HUES64 (cell line): ENCODE measurements at regions not wholly inside any gene's neighbourhood (a gene's known extent, or its start where the extent isn't known, plus 50 kb on each side); places are given as distances from the start of the nearest gene placed in this dataset.

Experiments used
- H3K27ac ChIP-seq: 2 replicates; pipeline ENCODE4 v1.7.0; 2013; ENCODE audit warnings: low read depth, low read length, inconsistent platforms
- H3K27me3 ChIP-seq: 2 replicates; pipeline ENCODE4 v1.6.1; 2013; ENCODE audit warnings: mild to moderate bottlenecking, low read length; ENCODE audit not compliant: insufficient read depth
- H3K36me3 ChIP-seq: 2 replicates; pipeline ENCODE4 v1.6.1; 2013; ENCODE audit warnings: mild to moderate bottlenecking, low read length; ENCODE audit not compliant: insufficient read depth
- H3K4me1 ChIP-seq: 2 replicates; pipeline ENCODE4 v1.6.1; 2013; ENCODE audit warnings: mild to moderate bottlenecking, low read length, moderate library complexity; ENCODE audit not compliant: insufficient read depth
- H3K4me3 ChIP-seq: 2 replicates; pipeline ENCODE4 v1.5.1; 2013; ENCODE audit warnings: mild to moderate bottlenecking, low read length, moderate library complexity
- H3K9ac ChIP-seq: 2 replicates; pipeline ENCODE4 v1.6.1; 2013; ENCODE audit warnings: mild to moderate bottlenecking, low read depth, low read length
- H3K9me3 ChIP-seq: 2 replicates; pipeline ENCODE4 v1.6.1; 2013; ENCODE audit warnings: low read depth, low read length; ENCODE audit not compliant: insufficient read depth
- WGBS: fragments of 150-250, 120-280 bp; methylation state at CpG from one replicate; pipeline ENCODE4 v1.1.7; 2013; ENCODE audit warnings: missing lambda C conversion rate; 5-methylcytosine and 5-hydroxymethylcytosine counted together

DNA sequence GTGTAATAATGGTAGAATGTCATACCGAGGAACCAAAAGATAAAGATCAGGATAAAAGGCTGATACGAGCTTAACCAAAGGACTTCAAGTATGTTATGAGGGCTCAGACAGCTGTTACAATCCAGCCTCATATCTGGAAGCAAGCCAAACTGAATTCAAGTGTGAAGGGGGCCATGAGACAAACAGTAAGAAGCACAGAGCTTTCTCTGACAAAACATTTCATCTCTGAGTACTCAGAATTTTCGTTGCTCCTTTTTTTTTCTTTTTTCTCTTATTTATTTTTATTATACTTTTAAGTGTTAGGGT is 52.9 kb upstream of the CD180 start:
- peaks cover 10% of the 10 kb centered on the region; the same call in 1 of the 2 replicates for H3K4me1 ChIP-seq
- no peak overlapping the region for H3K4me3 ChIP-seq
- no peaks in the 10 kb centered on the region for H3K36me3 ChIP-seq
- no peak overlapping the region for H3K27ac ChIP-seq
- no peaks in the 10 kb centered on the region for H3K27me3 ChIP-seq
- H3K9me3 ChIP-seq = no peaks in the 10 kb centered on the region
- no peak overlapping the region for H3K9ac ChIP-seq
- 93% methylated on average over 2 of the region's 3 CpGs for WGBS

GRCh38 chr5:67248703-67249589 is 52.3 kb upstream of the CD180 start:
- WGBS = 96% methylated on average over 5 of the region's 5 CpGs
- Histone ChIP-seq H3K36me3 (no peaks in the 10 kb centered on the region), H3K27ac (no peak overlapping the region), H3K27me3 (no peaks in the 10 kb centered on the region), H3K9me3 (no peaks in the 10 kb centered on the region), H3K9ac (no peak overlapping the region), H3K4me3 (no peak overlapping the region), H3K4me1 (peaks cover 10% of the 10 kb centered on the region; the same call in 1 of the 2 replicates)

GRCh38 chr5:67246546-67247268 is 50.1 kb upstream of the CD180 start:
- WGBS = 68% methylated on average over 5 of the region's 5 CpGs
- no peaks in the 10 kb centered on the region for H3K27me3 ChIP-seq

More at GRCh38 chr5:67246546-67247268, 50.1 kb upstream of the CD180 start:
- peaks cover 10% of the 10 kb centered on the region; the same call in 1 of the 2 replicates for H3K4me1 ChIP-seq
- H3K27ac ChIP-seq = no peak overlapping the region
- no peaks in the 10 kb centered on the region for H3K36me3 ChIP-seq
- no peak overlapping the region for H3K9ac ChIP-seq
- no peak overlapping the region for H3K4me3 ChIP-seq
- no peaks in the 10 kb centered on the region for H3K9me3 ChIP-seq
